Fibroblast of mammary gland (primary cell): ENCODE measurements at regions not wholly inside any gene's neighbourhood (a gene's known extent, or its start where the extent isn't known, plus 50 kb on each side); places are given as distances from the start of the nearest gene placed in this dataset.

Source experiments
- DNase-seq: peaks from one replicate; pipeline ENCODE4 v3.0.0-alpha.2; 2010; ENCODE audit warnings: low read depth
- H3K4me3 ChIP-seq: 2 replicates; pipeline ENCODE4 v1.5.1; 2011; ENCODE audit warnings: low read depth, mild to moderate bottlenecking, low read length, moderate library complexity; ENCODE audit not compliant: control insufficient read depth
- CTCF ChIP-seq: conservative IDR thresholded peaks from 2 replicates; pipeline ENCODE4 v1.5.1; 2011; ENCODE audit warnings: low read depth, low read length, inconsistent platforms; ENCODE audit not compliant: control insufficient read depth, insufficient read depth

GRCh38 chr10:129253865-129254179 is 213.2 kb upstream of the MGMT start:
- TF ChIP-seq CTCF, result no peak
- H3K4me3 ChIP-seq, result no peak overlapping the region
- no peak for DNase-seq

- H3K4me3 ChIP-seq, result no peak overlapping the region
- DNase-seq, result no peak
- TF ChIP-seq CTCF, result no peak
These were observed 208.6 kb upstream of the MGMT start for GRCh38 chr10:129258283-129258923.

GRCh38 chr10:129259128-129259815 is 207.8 kb upstream of the MGMT start:
- no peak for DNase-seq
- H3K4me3 ChIP-seq, result no peak overlapping the region
- no peak for TF ChIP-seq CTCF

- no peak overlapping the region for H3K4me3 ChIP-seq
- no peak for DNase-seq
- no peak for TF ChIP-seq CTCF
These were observed 194.9 kb upstream of the MGMT start for GRCh38 chr10:129272176-129272575.

GRCh38 chr10:129272866-129273650 is 194.0 kb upstream of the MGMT start:
- DNase-seq, result no peak
- H3K4me3 ChIP-seq, result no peak overlapping the region
- no peak for TF ChIP-seq CTCF

GRCh38 chr10:129273860-129274259 is 193.2 kb upstream of the MGMT start:
- no peak for DNase-seq
- TF ChIP-seq CTCF, result no peak
- no peak overlapping the region for H3K4me3 ChIP-seq
